ENCODE measurements at regions not wholly inside any gene's neighbourhood (a gene's known extent, or its start where the extent isn't known, plus 50 kb on each side); places are given as distances from the start of the nearest gene placed in this dataset.
"Not testable (repeated sequence)": the region's sequence is repeated elsewhere in the genome, so short reads cannot be mapped to it uniquely, and the experiment has no call there.

- H3K9me3 ChIP-seq = no peaks in the 10 kb centered on the region
- 78 to 90% (median 88%) methylated on average over 5 of the region's 5 CpGs for WGBS, 3 donors
- intact Hi-C loops (cut with DNase I) = no loop called here
- no peak overlapping the region for H3K4me3 ChIP-seq
- DNase-seq = no peak
- H3K36me3 ChIP-seq = no peaks in the 10 kb centered on the region
- TF ChIP-seq POLR2A (IDR thresholded peaks at IDR 0.05) = no peak
- TF ChIP-seq EP300 (IDR thresholded peaks at IDR 0.05) = no peak
- no peak for TF ChIP-seq CTCF (IDR thresholded peaks at IDR 0.05)
- H3K4me1 ChIP-seq (ENCODE audit: insufficient read depth) = no peaks in the 10 kb centered on the region
- no peak overlapping the region for H3K27ac ChIP-seq
- no peaks in the 10 kb centered on the region for H3K27me3 ChIP-seq
Observed at GRCh38 chr3:177262396-177262795, 65.1 kb upstream of the TBL1XR1 start.

DNA sequence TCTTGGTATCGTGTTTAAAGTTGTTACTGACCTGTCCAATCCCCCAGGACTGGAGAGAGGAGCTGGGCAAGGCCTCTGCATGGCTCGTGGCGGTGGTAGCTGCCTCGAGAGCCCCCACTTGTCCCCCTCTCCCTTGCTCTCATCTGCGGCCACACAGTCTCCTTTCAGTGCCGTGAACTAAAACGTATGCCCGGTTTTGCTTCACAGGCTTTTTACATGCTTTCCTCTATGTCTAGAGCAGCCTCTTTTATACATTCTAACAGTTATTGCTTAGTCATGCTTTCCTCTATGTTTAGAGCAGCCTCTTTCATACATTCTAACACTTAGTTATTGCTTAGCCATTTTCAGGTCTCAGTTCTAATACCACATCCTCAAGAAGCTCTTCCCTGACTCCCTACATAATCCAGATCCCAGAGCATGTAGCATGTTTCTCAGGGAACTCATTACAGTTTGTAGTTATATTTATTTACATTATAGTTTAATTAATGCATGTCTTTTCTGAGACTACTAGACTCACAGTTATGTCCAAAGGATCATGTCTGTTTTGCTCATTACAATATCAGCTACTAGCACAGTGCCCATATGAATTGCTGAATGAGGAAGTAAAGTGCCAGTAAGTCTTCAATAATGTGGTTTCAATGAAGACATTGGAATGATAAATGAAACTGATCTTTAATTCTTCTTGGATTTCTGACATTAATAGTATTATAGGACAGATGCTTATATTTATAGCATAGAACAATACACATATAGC lies 66.5 kb upstream of the TBL1XR1 start:
- no peak overlapping the region for H3K27ac ChIP-seq
- 72 to 86% (median 79%) methylated on average over 8 of the region's 8 CpGs for WGBS, 3 donors
- H3K27me3 ChIP-seq = no peaks in the 10 kb centered on the region
- intact Hi-C loops (cut with DNase I) = no loop called here
- H3K36me3 ChIP-seq = no peaks in the 10 kb centered on the region
- no peaks in the 10 kb centered on the region for H3K9me3 ChIP-seq
- DNase-seq = no peak
- TF ChIP-seq POLR2A (IDR thresholded peaks at IDR 0.05) = no peak
- no peak for TF ChIP-seq EP300 (IDR thresholded peaks at IDR 0.05)
- no peak for TF ChIP-seq CTCF (IDR thresholded peaks at IDR 0.05)
- H3K4me1 ChIP-seq (ENCODE audit: insufficient read depth) = no peaks in the 10 kb centered on the region
- no peak overlapping the region for H3K4me3 ChIP-seq

GRCh38 chr3:177271811-177272501 lies 74.7 kb upstream of the TBL1XR1 start:
- DNase-seq; H3K4me1 ChIP-seq (ENCODE audit: insufficient read depth); intact Hi-C loops (cut with DNase I); H3K9me3 ChIP-seq; H3K27me3 ChIP-seq; H3K27ac ChIP-seq; H3K36me3 ChIP-seq; H3K4me3 ChIP-seq: not testable (repeated sequence)
- WGBS, 3 donors = 97 to 98% (median 98%) methylated on average over 23 to 34 of the region's 36 CpGs

- Histone ChIP-seq H3K36me3 (no peaks in the 10 kb centered on the region), H3K4me1 (ENCODE audit: insufficient read depth) (no peaks in the 10 kb centered on the region), H3K27me3 (no peaks in the 10 kb centered on the region), H3K4me3 (no peak overlapping the region), H3K9me3 (no peaks in the 10 kb centered on the region), H3K27ac (no peak overlapping the region)
- TF ChIP-seq POLR2A (IDR thresholded peaks at IDR 0.05) (no peak), EP300 (IDR thresholded peaks at IDR 0.05) (no peak), CTCF (IDR thresholded peaks at IDR 0.05) (no peak)
- intact Hi-C loops (cut with DNase I) = no loop called here
- no peak for DNase-seq
Observed at GRCh38 chr3:177278016-177278415, 80.7 kb upstream of the TBL1XR1 start.

All from ovary (tissue), 7 donors.